ENCODE measurements at regions not wholly inside any gene's neighbourhood (a gene's known extent, or its start where the extent isn't known, plus 50 kb on each side); places are given as distances from the start of the nearest gene placed in this dataset.

DNA sequence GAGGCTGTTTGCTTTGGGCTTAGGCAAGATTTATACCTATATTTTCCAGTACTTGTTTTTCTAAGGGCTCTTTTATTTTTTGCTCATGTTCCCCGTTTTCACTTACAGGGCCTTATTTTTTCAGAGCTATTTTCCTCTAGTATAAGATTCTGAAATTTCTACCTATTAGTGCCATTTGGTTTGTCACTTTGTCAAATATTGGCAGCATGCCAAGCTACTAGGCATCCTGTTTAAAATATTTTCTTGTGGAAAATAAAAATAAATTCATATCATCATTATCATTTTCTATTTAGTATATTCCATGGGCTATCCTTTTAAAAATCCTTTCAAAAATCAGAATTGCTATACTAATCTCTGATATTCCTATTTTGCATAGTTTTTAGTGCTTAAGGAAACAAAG lies 64.8 kb upstream of the CHST9 start:
- TF ChIP-seq CTCF (IDR thresholded peaks at IDR 0.05), result no peak
- no peak overlapping the region for H3K27ac Mint-ChIP-seq
- no peak for DNase-seq
- H3K4me3 Mint-ChIP-seq, result no peak overlapping the region
- no peaks in the 10 kb centered on the region for H3K4me1 Mint-ChIP-seq
- H3K27me3 Mint-ChIP-seq (ENCODE audit: low read depth, poor library complexity), result peaks cover 1% of the 10 kb centered on the region
- H3K36me3 Mint-ChIP-seq (ENCODE audit: low read depth), result no peaks in the 10 kb centered on the region
- H3K9me3 Mint-ChIP-seq, result no peaks in the 10 kb centered on the region

DNA sequence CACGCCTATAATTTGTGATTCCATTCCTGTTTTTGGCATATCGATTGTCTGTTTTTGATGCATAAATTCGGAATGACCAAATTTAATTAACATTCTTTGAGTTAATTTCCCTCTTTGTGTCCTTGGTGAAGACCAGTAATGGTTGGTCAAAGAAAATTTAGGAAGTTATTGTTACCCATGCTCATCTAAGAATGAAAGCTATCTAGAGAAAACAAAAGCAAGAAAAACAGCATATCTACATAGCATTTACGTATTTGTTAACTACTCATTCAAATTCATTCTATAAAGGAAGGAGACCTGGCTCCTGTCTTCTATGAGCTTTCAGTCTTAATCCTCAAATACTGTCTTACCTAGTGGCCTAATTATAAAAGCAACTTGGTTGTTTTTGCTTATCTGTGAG lies 59.2 kb upstream of the CHST9 start:
- peaks cover 6% of the 10 kb centered on the region for H3K4me1 Mint-ChIP-seq
- H3K4me3 Mint-ChIP-seq, result no peak overlapping the region
- no peak overlapping the region for H3K27ac Mint-ChIP-seq
- TF ChIP-seq CTCF (IDR thresholded peaks at IDR 0.05), result no peak
- no peaks in the 10 kb centered on the region for H3K27me3 Mint-ChIP-seq (ENCODE audit: low read depth, poor library complexity)
- no peak for DNase-seq
- no peaks in the 10 kb centered on the region for H3K9me3 Mint-ChIP-seq
- H3K36me3 Mint-ChIP-seq (ENCODE audit: low read depth), result no peaks in the 10 kb centered on the region

DNA sequence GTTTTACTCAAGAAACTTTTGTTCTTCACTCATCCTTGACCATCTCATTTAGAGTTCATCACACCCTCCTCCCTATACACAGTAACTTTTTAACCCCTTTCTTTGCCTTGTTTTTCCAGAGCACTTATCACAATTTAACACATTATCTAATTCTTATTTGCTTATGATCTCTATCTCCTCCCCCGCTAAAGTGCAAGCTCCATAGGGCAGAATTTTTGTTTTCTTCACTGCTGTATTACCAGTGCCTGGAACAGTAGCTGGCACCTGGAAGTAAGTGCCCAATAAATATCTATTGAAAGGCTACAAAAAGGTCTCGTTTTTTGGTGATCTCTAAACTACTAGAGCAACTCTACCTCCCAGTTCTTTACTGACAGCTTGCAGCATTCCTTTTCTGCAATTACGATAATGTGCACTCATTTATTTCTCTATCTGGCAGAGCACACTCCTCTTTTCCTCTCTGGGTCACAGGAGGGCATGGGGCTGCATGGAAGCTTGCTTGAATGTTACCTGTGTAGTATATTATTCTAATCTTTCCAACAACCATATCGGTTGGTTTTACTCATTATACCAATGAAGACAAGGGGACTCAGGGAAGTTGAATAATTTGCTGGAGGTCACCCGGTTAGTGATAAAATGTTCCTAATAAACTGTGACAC lies 57.4 kb upstream of the CHST9 start:
- H3K36me3 Mint-ChIP-seq (ENCODE audit: low read depth), result no peaks in the 10 kb centered on the region
- TF ChIP-seq CTCF (IDR thresholded peaks at IDR 0.05), result no peak
- peaks cover 6% of the 10 kb centered on the region for H3K4me1 Mint-ChIP-seq
- no peak overlapping the region for H3K27ac Mint-ChIP-seq
- no peak overlapping the region for H3K4me3 Mint-ChIP-seq
- no peaks in the 10 kb centered on the region for H3K27me3 Mint-ChIP-seq (ENCODE audit: low read depth, poor library complexity)
- DNase-seq, result no peak
- no peaks in the 10 kb centered on the region for H3K9me3 Mint-ChIP-seq

GRCh38 chr18:27240383-27240782 lies 55.3 kb upstream of the CHST9 start:
- no peaks in the 10 kb centered on the region for H3K9me3 Mint-ChIP-seq
- H3K27ac Mint-ChIP-seq, result peak overlapping the region; percentile 15
- H3K36me3 Mint-ChIP-seq (ENCODE audit: low read depth), result no peaks in the 10 kb centered on the region
- TF ChIP-seq CTCF (IDR thresholded peaks at IDR 0.05), result no peak
- no peak overlapping the region for H3K4me3 Mint-ChIP-seq
- peaks cover 6% of the 10 kb centered on the region for H3K4me1 Mint-ChIP-seq
- DNase-seq, result no peak
- H3K27me3 Mint-ChIP-seq (ENCODE audit: low read depth, poor library complexity), result no peaks in the 10 kb centered on the region

- no peak for DNase-seq
- Mint-ChIP-seq H3K4me1 (peaks cover 6% of the 10 kb centered on the region), H3K27ac (no peak overlapping the region), H3K9me3 (no peaks in the 10 kb centered on the region), H3K4me3 (no peak overlapping the region), H3K36me3 (ENCODE audit: low read depth) (no peaks in the 10 kb centered on the region), H3K27me3 (ENCODE audit: low read depth, poor library complexity) (no peaks in the 10 kb centered on the region)
- no peak for TF ChIP-seq CTCF (IDR thresholded peaks at IDR 0.05)
Measured at GRCh38 chr18:27239669-27240068, 54.6 kb upstream of the CHST9 start.

DNA sequence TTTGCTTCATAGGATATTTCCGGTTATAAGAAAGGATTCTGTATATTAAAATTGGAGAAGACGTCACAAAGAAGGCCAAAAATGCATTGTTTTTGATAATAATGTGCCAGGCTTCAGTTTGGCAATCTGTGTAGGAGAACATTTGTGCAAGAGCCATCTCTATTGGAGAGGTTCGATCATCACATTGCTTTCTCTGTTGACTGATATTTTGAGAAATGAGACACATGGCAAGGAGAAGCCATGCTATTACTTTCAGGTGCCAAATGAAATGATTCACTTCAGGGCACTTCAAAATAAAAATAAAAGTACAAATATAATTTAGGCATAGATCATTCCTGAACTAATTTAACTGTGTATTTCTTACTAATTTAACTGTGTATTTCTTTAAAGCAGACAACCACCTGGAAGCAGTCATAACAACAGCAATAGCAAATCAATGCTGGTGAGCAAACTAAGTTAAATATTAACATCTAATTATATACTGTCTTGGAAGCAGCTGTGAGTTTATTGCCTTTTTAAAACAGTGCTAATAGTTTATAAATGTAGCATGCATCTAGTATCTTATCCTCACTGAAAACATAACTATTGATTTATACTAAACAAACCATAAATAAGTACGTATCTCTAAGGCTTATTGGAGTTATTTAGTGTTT lies 50.2 kb upstream of the CHST9 start:
- H3K4me3 Mint-ChIP-seq, result no peak overlapping the region
- TF ChIP-seq CTCF (IDR thresholded peaks at IDR 0.05), result no peak
- DNase-seq, result no peak
- H3K9me3 Mint-ChIP-seq, result no peaks in the 10 kb centered on the region
- no peak overlapping the region for H3K27ac Mint-ChIP-seq
- peaks cover 5% of the 10 kb centered on the region for H3K4me1 Mint-ChIP-seq
- H3K36me3 Mint-ChIP-seq (ENCODE audit: low read depth), result no peaks in the 10 kb centered on the region
- H3K27me3 Mint-ChIP-seq (ENCODE audit: low read depth, poor library complexity), result no peaks in the 10 kb centered on the region

Data from nephron progenitor cell (in vitro differentiated cells).